NB4 (cell line): ENCODE measurements at regions not wholly inside any gene's neighbourhood (a gene's known extent, or its start where the extent isn't known, plus 50 kb on each side); places are given as distances from the start of the nearest gene placed in this dataset.

Experiments used
- DNase-seq: peaks from one replicate; pipeline ENCODE4 v3.0.0; 2010; ENCODE audit warnings: low read depth
- H3K4me3 ChIP-seq: one replicate; pipeline ENCODE4 v1.5.1; 2011; ENCODE audit warnings: mild to moderate bottlenecking, low read depth, low read length, moderate library complexity
- MYC ChIP-seq: IDR thresholded peaks from 2 replicates; pipeline ENCODE4 v1.6.1; 2011; ENCODE audit warnings: low read depth, low read length
- POLR2A ChIP-seq: IDR thresholded peaks from 2 replicates; pipeline ENCODE4 v1.6.1; 2011; ENCODE audit warnings: mild to moderate bottlenecking; ENCODE audit not compliant: insufficient read length; ENCODE audit errors: extremely low read depth
- TF ChIP-seq, protein P1 (sequence below): IDR thresholded peaks from 2 replicates; pipeline ENCODE4 v1.6.1; 2011; ENCODE audit warnings: low read depth, low read length
- TF ChIP-seq, protein P2 (sequence below): IDR thresholded peaks from one replicate; pipeline ENCODE4 v1.5.1; 2012; ENCODE audit warnings: low read depth, low read length

DNA sequence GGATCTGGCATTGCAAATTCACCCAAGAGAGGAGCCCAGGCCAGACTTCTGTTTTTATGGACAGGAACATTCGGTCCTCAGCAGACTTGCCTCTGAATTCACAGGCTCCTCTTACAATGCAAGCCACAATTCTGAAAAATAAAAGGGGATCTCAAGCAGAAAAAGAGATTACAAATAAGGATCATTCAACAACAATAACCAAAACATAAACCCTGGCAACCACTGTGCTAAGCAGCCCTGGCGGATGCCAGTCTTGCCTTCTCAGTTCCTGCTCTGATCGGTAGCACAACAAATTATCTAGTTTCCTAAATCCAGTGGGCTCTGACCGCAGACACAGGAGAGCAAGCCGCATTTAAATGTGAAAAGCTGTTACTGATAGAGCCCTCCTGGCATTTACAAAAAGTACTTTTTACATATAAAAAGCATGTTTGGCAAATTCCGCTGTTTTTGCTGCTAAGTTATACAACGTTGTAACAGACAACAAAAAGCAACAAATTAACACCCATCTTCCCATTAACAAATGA is 123.4 kb upstream of the FOXD3 start:
- DNase-seq: no peak
- no peak overlapping the region for H3K4me3 ChIP-seq
- TF ChIP-seq, protein P1, sequence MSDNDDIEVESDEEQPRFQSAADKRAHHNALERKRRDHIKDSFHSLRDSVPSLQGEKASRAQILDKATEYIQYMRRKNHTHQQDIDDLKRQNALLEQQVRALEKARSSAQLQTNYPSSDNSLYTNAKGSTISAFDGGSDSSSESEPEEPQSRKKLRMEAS: no peak
- TF ChIP-seq POLR2A (no peak), MYC (no peak)
- TF ChIP-seq, protein P2, sequence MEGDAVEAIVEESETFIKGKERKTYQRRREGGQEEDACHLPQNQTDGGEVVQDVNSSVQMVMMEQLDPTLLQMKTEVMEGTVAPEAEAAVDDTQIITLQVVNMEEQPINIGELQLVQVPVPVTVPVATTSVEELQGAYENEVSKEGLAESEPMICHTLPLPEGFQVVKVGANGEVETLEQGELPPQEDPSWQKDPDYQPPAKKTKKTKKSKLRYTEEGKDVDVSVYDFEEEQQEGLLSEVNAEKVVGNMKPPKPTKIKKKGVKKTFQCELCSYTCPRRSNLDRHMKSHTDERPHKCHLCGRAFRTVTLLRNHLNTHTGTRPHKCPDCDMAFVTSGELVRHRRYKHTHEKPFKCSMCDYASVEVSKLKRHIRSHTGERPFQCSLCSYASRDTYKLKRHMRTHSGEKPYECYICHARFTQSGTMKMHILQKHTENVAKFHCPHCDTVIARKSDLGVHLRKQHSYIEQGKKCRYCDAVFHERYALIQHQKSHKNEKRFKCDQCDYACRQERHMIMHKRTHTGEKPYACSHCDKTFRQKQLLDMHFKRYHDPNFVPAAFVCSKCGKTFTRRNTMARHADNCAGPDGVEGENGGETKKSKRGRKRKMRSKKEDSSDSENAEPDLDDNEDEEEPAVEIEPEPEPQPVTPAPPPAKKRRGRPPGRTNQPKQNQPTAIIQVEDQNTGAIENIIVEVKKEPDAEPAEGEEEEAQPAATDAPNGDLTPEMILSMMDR: no peak

DNA sequence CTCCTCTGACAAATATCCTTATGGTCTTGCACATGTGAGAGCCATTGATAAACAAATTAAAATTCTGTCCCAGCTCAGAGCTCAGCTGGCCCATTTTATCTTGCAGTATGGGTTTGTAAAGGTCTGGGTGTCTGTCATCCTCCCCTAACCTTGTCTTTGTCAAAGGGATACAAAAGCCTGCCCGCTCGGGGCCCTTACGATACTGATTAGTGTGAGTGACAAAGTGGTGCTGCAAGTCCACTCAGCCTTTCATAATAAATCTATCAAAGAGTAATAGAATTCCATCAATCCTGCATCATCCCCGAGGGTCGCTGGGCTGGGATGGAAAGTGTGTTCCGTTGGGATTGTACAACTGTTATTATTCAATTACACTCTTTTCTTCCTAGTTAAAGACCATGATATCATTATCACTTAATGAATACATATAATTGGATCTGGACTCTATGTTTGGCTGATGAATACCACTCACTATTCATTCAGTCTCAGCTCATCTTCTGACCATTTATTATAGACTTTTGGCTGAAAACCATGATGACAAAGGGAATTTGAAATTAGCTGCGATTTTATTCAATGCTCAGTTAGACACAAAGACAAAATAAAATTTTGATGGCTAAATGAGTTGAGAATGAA is 122.5 kb upstream of the FOXD3 start:
- no peak for DNase-seq
- TF ChIP-seq POLR2A (no peak), MYC (no peak)
- TF ChIP-seq, protein P2: no peak
- TF ChIP-seq, protein P1: no peak
- no peak overlapping the region for H3K4me3 ChIP-seq

DNA sequence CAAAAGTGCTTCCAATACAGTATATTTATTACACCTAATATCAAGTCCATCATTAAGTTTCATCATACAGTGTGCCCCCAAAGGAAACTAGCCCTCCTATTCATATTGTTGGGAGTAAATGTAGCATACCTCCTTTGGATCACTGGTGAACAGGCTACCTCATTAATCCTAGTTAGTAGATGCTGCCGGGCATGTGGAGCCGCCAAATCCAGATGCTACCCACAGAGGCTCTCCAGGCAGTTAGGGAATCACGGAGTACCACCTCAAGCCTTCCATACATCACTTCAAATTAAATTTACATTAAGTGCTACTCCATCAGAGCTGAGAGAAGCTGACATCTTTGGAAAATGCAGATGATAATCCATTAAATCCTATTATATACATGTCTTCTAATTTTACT is 121.7 kb upstream of the FOXD3 start:
- no peak overlapping the region for H3K4me3 ChIP-seq
- DNase-seq: no peak
- TF ChIP-seq, protein P1: no peak
- TF ChIP-seq, protein P2: no peak
- TF ChIP-seq MYC (no peak), POLR2A (no peak)

DNA sequence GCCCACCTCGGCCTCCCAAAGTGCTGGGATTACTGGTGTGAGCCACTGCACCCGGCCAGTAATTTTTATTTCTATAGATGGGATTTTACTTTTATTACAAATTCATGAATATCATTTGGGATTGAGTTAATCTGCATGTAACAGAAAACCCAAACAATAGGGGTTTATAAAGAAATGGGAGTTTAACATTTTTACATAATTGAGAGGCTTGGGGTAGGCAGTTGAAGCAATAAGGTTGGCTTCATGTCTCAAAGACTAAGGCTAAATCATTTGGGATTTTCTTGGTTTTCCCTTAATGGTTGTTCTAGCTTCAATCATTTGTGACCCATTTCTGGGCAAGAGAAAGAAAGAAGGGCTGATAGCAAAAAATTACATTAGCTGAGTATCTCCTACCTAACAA is 118.7 kb upstream of the FOXD3 start:
- TF ChIP-seq POLR2A (no peak), MYC (no peak)
- TF ChIP-seq, protein P1: no peak
- TF ChIP-seq, protein P2: no peak
- no peak for DNase-seq
- no peak overlapping the region for H3K4me3 ChIP-seq

DNA sequence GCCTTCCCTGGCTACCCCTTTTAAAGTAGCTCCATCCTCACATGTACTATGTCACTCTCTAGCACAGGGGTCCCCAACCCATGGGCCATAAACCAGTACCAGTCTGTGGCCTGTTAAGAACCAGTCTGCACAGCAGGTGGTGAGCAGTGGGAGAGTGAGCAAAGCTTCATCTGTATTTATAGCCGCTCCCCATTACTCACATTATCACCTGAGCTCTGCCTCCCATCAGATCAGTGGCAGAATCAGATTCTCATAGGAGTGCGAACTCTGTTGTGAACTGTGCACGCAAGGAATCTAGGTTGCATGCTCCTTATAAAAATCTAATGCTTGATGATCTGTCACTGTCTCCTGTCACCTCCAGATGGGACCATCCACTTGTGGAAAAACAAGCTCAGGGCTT is 116.6 kb upstream of the FOXD3 start:
- TF ChIP-seq, protein P2: no peak
- TF ChIP-seq, protein P1: no peak
- TF ChIP-seq MYC (no peak), POLR2A (no peak)

More for the DNA sequence above, 116.6 kb upstream of the FOXD3 start:
- no peak overlapping the region for H3K4me3 ChIP-seq
- DNase-seq: no peak
